Liver (tissue), 8 donors: ENCODE measurements at regions not wholly inside any gene's neighbourhood (a gene's known extent, or its start where the extent isn't known, plus 50 kb on each side); places are given as distances from the start of the nearest gene placed in this dataset.

Source experiments
- DNase-seq: peaks from one replicate; pipeline ENCODE4 v3.0.0-alpha.2; 2017; ENCODE audit warnings: low spot score
- H3K27ac ChIP-seq, 2 donors: one replicate each; pipeline ENCODE4 v1.7.0; 2013; ENCODE audit warnings: inconsistent platforms in 2 of 2, low read length in 2 of 2, control low read depth in 1 of 2, low read depth in 1 of 2, mild to moderate bottlenecking in 1 of 2
- H3K27me3 ChIP-seq, 4 donors: one replicate each; pipeline versions ENCODE4 v1.6.1 to v1.7.0; 2013; ENCODE audit warnings: low read length in 3 of 4, inconsistent platforms in 1 of 4, mild to moderate bottlenecking in 1 of 4, moderate library complexity in 1 of 4; ENCODE audit not compliant: control insufficient read depth in 4 of 4, insufficient read depth in 4 of 4
- H3K36me3 ChIP-seq, 4 donors: one replicate each; pipeline versions ENCODE4 v1.6.1 to v1.7.0; 2013; ENCODE audit warnings: low read length in 3 of 4, mild to moderate bottlenecking in 3 of 4, low read depth in 1 of 4, moderate library complexity in 1 of 4; ENCODE audit not compliant: control insufficient read depth in 4 of 4, insufficient read depth in 3 of 4
- H3K4me1 ChIP-seq, 4 donors: one replicate each; pipeline versions ENCODE4 v1.6.1 to v1.7.0; 2013; ENCODE audit warnings: low read length in 3 of 4, mild to moderate bottlenecking in 3 of 4, moderate library complexity in 1 of 4; ENCODE audit not compliant: control insufficient read depth in 4 of 4, insufficient read depth in 4 of 4
- H3K4me3 ChIP-seq, 3 donors: one replicate each; pipeline versions ENCODE4 v1.6.1 to v1.7.0; 2013; ENCODE audit warnings: low read length in 3 of 3, control low read depth in 1 of 3, low read depth in 1 of 3, mild to moderate bottlenecking in 1 of 3
- H3K9ac ChIP-seq, 2 donors: one replicate each; pipeline ENCODE4 v1.7.0; 2013; ENCODE audit warnings: low read length in 2 of 2, mild to moderate bottlenecking in 2 of 2, moderate library complexity in 2 of 2, control low read depth in 1 of 2, low read depth in 1 of 2
- H3K9me3 ChIP-seq, 4 donors: one replicate each; pipeline versions ENCODE4 v1.6.1 to v1.7.0; 2013; ENCODE audit warnings: low read length in 3 of 4; ENCODE audit not compliant: control insufficient read depth in 4 of 4
- EGR1 ChIP-seq, 2 donors: IDR thresholded peaks; 2 replicates each; pipeline ENCODE4 v1.6.1; 2016 to 2018; ENCODE audit warnings: antibody characterized with exemption in 2 of 2, low read depth in 2 of 2
- FOXA1 ChIP-seq: IDR thresholded peaks from 2 replicates; pipeline ENCODE4 v1.6.1; 2016; ENCODE audit warnings: antibody characterized with exemption
- FOXA2 ChIP-seq: IDR thresholded peaks from 2 replicates; pipeline ENCODE4 v1.6.1; 2016; ENCODE audit warnings: antibody characterized with exemption
- GABPA ChIP-seq, 2 donors: IDR thresholded peaks in 1 of 2; conservative IDR thresholded peaks in 1 of 2; 2 replicates each; pipeline ENCODE4 v1.6.1; 2016; ENCODE audit warnings: antibody characterized with exemption in 2 of 2, mild to moderate bottlenecking in 1 of 2, moderate library complexity in 1 of 2
- HNF4G ChIP-seq: IDR thresholded peaks from 2 replicates; pipeline ENCODE4 v1.6.1; 2016; ENCODE audit warnings: antibody characterized with exemption
- JUND ChIP-seq, 2 donors: IDR thresholded peaks; 2 replicates each; pipeline ENCODE4 v1.6.1; 2016; ENCODE audit warnings: antibody characterized with exemption in 2 of 2
- SP1 ChIP-seq: IDR thresholded peaks from 2 replicates; pipeline ENCODE4 v1.6.1; 2018; ENCODE audit warnings: antibody characterized with exemption, mild to moderate bottlenecking
- YY1 ChIP-seq: IDR thresholded peaks from 2 replicates; pipeline ENCODE4 v1.6.1; 2016; ENCODE audit warnings: antibody characterized with exemption, mild to moderate bottlenecking
- WGBS: extraction: QIAGEN DNeasy Blood & Tissue Kit; methylation state at CpG from one replicate; pipeline ENCODE4 v1.1.7; 2013; 5-methylcytosine and 5-hydroxymethylcytosine counted together
- TF ChIP-seq, protein P1 (sequence below): IDR thresholded peaks from 2 replicates; pipeline ENCODE4 v1.6.1; 2016; ENCODE audit warnings: antibody characterized with exemption, mild to moderate bottlenecking
- TF ChIP-seq, protein P2 (sequence below): IDR thresholded peaks from 2 replicates; pipeline ENCODE4 v1.6.1; 2016; ENCODE audit warnings: antibody characterized with exemption
- TF ChIP-seq, protein P3 (sequence below): IDR thresholded peaks from 2 replicates; pipeline ENCODE4 v1.6.1; 2016; ENCODE audit warnings: antibody characterized with exemption
- TF ChIP-seq, protein P4 (sequence below): fragments of 150-350 bp; IDR thresholded peaks from 2 replicates; pipeline ENCODE4 v1.5.1; 2017; ENCODE audit warnings: improper control_type of control experiment, low read depth, low read length; ENCODE audit not compliant: missing input control
- TF ChIP-seq, protein P5 (sequence below): IDR thresholded peaks from 2 replicates; pipeline ENCODE4 v1.6.1; 2016; ENCODE audit warnings: antibody characterized with exemption
- donor health status: healthy.
- donor health status: healthy.
- donor health status: healthy.
- donor health status: healthy.
- donor health status: healthy.

DNA sequence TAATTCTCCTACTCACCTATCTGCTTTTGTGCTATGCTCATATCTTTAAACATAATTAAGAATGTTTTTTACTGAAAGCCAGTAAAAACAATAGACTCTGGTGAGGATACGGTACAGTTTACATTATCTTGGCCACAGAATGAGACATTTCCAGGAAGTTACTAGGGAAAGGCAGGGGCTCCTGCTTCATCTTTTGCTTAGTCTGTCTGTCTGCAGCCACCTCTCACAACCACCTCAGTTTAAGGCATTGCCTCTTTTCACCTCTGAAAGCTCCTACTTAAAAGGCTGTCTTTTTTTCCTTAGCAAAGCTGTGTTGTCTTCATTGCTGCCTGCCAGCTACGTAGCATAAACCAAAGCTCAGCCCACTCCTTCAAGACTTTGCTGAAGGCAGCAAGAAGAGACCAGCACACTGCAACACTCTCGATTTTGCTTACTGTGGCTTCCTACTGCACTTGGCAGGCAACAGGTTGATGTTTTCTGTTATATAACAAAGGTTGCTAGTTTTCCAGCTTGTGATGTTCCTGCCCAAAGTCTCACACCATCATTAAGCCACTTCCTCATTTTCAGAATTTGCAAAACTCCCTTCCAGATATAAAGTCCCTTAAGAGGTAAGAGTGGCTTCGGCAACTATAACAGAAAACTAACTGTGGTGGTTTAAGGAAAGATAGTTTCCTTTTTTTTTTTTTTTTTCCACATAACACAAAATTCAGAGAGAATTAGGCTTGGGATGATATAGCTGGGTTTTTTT, 432.9 kb downstream of the GRXCR1 start (continued):
- TF ChIP-seq, protein P1, sequence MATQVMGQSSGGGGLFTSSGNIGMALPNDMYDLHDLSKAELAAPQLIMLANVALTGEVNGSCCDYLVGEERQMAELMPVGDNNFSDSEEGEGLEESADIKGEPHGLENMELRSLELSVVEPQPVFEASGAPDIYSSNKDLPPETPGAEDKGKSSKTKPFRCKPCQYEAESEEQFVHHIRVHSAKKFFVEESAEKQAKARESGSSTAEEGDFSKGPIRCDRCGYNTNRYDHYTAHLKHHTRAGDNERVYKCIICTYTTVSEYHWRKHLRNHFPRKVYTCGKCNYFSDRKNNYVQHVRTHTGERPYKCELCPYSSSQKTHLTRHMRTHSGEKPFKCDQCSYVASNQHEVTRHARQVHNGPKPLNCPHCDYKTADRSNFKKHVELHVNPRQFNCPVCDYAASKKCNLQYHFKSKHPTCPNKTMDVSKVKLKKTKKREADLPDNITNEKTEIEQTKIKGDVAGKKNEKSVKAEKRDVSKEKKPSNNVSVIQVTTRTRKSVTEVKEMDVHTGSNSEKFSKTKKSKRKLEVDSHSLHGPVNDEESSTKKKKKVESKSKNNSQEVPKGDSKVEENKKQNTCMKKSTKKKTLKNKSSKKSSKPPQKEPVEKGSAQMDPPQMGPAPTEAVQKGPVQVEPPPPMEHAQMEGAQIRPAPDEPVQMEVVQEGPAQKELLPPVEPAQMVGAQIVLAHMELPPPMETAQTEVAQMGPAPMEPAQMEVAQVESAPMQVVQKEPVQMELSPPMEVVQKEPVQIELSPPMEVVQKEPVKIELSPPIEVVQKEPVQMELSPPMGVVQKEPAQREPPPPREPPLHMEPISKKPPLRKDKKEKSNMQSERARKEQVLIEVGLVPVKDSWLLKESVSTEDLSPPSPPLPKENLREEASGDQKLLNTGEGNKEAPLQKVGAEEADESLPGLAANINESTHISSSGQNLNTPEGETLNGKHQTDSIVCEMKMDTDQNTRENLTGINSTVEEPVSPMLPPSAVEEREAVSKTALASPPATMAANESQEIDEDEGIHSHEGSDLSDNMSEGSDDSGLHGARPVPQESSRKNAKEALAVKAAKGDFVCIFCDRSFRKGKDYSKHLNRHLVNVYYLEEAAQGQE, result no peak
- no peak for TF ChIP-seq HNF4G
- TF ChIP-seq YY1, result no peak
- no peak for TF ChIP-seq JUND (IDR thresholded peaks at IDR 0.05)
- TF ChIP-seq, protein P2, sequence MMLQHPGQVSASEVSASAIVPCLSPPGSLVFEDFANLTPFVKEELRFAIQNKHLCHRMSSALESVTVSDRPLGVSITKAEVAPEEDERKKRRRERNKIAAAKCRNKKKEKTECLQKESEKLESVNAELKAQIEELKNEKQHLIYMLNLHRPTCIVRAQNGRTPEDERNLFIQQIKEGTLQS, result no peak
- TF ChIP-seq GABPA (IDR thresholded peaks at IDR 0.05 in 1 of 2, conservative IDR thresholded peaks at IDR 0.05 in 1 of 2), result no peak

DNA sequence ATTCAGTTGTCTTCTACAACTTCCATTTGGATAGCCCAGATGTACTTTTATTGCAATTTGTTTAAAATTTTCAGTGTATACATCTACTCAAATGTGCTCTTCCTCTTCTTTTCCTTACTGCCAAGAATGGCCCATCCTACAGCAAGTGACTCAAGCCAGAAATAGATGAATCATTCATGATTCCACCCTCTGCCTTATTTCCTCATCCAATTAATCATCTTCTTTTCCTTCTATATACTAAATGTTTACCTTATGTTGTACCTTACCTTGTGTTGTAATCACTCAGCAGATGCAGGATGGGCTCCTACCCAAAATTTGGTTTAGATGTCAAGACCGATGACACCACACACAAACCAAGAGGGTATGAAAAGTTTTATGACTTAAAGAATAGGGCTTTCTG, 437.8 kb downstream of the GRXCR1 start:
- H3K27me3 ChIP-seq, result no peaks in the 10 kb centered on the region
- no peak overlapping the region for H3K9ac ChIP-seq
- no peak overlapping the region for H3K27ac ChIP-seq
- DNase-seq, result no peak
- no peaks in the 10 kb centered on the region for H3K4me1 ChIP-seq
- H3K4me3 ChIP-seq, result no peak overlapping the region
- H3K9me3 ChIP-seq, result no peaks in the 10 kb centered on the region
- no peaks in the 10 kb centered on the region for H3K36me3 ChIP-seq
- TF ChIP-seq YY1, result no peak
- no peak for TF ChIP-seq SP1
- no peak for TF ChIP-seq GABPA (IDR thresholded peaks at IDR 0.05 in 1 of 2, conservative IDR thresholded peaks at IDR 0.05 in 1 of 2)
- no peak for TF ChIP-seq EGR1 (IDR thresholded peaks at IDR 0.05; ENCODE audit: low read depth in 2 of 2)
- TF ChIP-seq, protein P3, sequence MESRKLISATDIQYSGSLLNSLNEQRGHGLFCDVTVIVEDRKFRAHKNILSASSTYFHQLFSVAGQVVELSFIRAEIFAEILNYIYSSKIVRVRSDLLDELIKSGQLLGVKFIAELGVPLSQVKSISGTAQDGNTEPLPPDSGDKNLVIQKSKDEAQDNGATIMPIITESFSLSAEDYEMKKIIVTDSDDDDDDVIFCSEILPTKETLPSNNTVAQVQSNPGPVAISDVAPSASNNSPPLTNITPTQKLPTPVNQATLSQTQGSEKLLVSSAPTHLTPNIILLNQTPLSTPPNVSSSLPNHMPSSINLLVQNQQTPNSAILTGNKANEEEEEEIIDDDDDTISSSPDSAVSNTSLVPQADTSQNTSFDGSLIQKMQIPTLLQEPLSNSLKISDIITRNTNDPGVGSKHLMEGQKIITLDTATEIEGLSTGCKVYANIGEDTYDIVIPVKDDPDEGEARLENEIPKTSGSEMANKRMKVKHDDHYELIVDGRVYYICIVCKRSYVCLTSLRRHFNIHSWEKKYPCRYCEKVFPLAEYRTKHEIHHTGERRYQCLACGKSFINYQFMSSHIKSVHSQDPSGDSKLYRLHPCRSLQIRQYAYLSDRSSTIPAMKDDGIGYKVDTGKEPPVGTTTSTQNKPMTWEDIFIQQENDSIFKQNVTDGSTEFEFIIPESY, result no peak
- TF ChIP-seq, protein P2, result no peak
- no peak for TF ChIP-seq FOXA1
- TF ChIP-seq FOXA2, result no peak
- TF ChIP-seq, protein P4, sequence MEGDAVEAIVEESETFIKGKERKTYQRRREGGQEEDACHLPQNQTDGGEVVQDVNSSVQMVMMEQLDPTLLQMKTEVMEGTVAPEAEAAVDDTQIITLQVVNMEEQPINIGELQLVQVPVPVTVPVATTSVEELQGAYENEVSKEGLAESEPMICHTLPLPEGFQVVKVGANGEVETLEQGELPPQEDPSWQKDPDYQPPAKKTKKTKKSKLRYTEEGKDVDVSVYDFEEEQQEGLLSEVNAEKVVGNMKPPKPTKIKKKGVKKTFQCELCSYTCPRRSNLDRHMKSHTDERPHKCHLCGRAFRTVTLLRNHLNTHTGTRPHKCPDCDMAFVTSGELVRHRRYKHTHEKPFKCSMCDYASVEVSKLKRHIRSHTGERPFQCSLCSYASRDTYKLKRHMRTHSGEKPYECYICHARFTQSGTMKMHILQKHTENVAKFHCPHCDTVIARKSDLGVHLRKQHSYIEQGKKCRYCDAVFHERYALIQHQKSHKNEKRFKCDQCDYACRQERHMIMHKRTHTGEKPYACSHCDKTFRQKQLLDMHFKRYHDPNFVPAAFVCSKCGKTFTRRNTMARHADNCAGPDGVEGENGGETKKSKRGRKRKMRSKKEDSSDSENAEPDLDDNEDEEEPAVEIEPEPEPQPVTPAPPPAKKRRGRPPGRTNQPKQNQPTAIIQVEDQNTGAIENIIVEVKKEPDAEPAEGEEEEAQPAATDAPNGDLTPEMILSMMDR, result no peak
- TF ChIP-seq, protein P5, sequence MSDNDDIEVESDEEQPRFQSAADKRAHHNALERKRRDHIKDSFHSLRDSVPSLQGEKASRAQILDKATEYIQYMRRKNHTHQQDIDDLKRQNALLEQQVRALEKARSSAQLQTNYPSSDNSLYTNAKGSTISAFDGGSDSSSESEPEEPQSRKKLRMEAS, result no peak
- WGBS, result 83% methylated on average over 1 of the region's 1 CpG
